ENCODE measurements at regions not wholly inside any gene's neighbourhood (a gene's known extent, or its start where the extent isn't known, plus 50 kb on each side); places are given as distances from the start of the nearest gene placed in this dataset.

- FAIRE-seq (no peak), DNase-seq (ENCODE audit: insufficient read length, low spot score) (no peak)
- TF ChIP-seq PAX5 (IDR thresholded peaks at IDR 0.05; ENCODE audit: insufficient read depth, low read length, severe bottlenecking) (no peak), POLR2AphosphoS5 (IDR thresholded peaks at IDR 0.05; ENCODE audit: low read depth, low read length) (no peak)
Measured at GRCh38 chr2:220941683-220942082, 630.4 kb downstream of the EPHA4 start.

- DNase-seq (ENCODE audit: insufficient read length, low spot score) (no peak), FAIRE-seq (no peak)
- TF ChIP-seq POLR2AphosphoS5 (IDR thresholded peaks at IDR 0.05; ENCODE audit: low read depth, low read length) (no peak), SPI1 (IDR thresholded peaks at IDR 0.05; ENCODE audit: low read depth, low read length) (no peak), POU2F2 (IDR thresholded peaks at IDR 0.05; ENCODE audit: low read depth, low read length) (no peak), PAX5 (IDR thresholded peaks at IDR 0.05; ENCODE audit: insufficient read depth, low read length, severe bottlenecking) (no peak), POLR2A (IDR thresholded peaks at IDR 0.05; ENCODE audit: low read depth, low read length) (no peak), TAF1 (IDR thresholded peaks at IDR 0.05; ENCODE audit: low read depth, low read length) (no peak)
Measured at GRCh38 chr2:220946552-220946951, 625.6 kb downstream of the EPHA4 start.

GRCh38 chr2:220948579-220948978, 623.5 kb downstream of the EPHA4 start:
- TF ChIP-seq POLR2AphosphoS5 (IDR thresholded peaks at IDR 0.05; ENCODE audit: low read depth, low read length), result no peak
- TF ChIP-seq SPI1 (IDR thresholded peaks at IDR 0.05; ENCODE audit: low read depth, low read length), result no peak
- no peak for TF ChIP-seq POU2F2 (IDR thresholded peaks at IDR 0.05; ENCODE audit: low read depth, low read length)
- TF ChIP-seq TAF1 (IDR thresholded peaks at IDR 0.05; ENCODE audit: low read depth, low read length), result no peak
- no peak for TF ChIP-seq POLR2A (IDR thresholded peaks at IDR 0.05; ENCODE audit: low read depth, low read length)
- TF ChIP-seq PAX5 (IDR thresholded peaks at IDR 0.05; ENCODE audit: insufficient read depth, low read length, severe bottlenecking), result no peak
- no peak for DNase-seq (ENCODE audit: insufficient read length, low spot score)
- no peak for FAIRE-seq

GRCh38 chr2:220949466-220949865, 622.6 kb downstream of the EPHA4 start:
- no peak for FAIRE-seq

GRCh38 chr2:220955776-220956175, 616.3 kb downstream of the EPHA4 start:
- TF ChIP-seq POLR2AphosphoS5 (IDR thresholded peaks at IDR 0.05; ENCODE audit: low read depth, low read length), result no peak
- FAIRE-seq (no peak), DNase-seq (ENCODE audit: insufficient read length, low spot score) (no peak)

More at GRCh38 chr2:220949466-220949865, 622.6 kb downstream of the EPHA4 start:
- DNase-seq (ENCODE audit: insufficient read length, low spot score), result no peak
- TF ChIP-seq SPI1 (IDR thresholded peaks at IDR 0.05; ENCODE audit: low read depth, low read length), result no peak
- TF ChIP-seq POU2F2 (IDR thresholded peaks at IDR 0.05; ENCODE audit: low read depth, low read length), result no peak
- no peak for TF ChIP-seq TAF1 (IDR thresholded peaks at IDR 0.05; ENCODE audit: low read depth, low read length)
- TF ChIP-seq PAX5 (IDR thresholded peaks at IDR 0.05; ENCODE audit: insufficient read depth, low read length, severe bottlenecking), result no peak
- no peak for TF ChIP-seq POLR2A (IDR thresholded peaks at IDR 0.05; ENCODE audit: low read depth, low read length)
- TF ChIP-seq POLR2AphosphoS5 (IDR thresholded peaks at IDR 0.05; ENCODE audit: low read depth, low read length), result no peak

GRCh38 chr2:220956429-220956828, 615.7 kb downstream of the EPHA4 start:
- FAIRE-seq (no peak), DNase-seq (ENCODE audit: insufficient read length, low spot score) (no peak)
- no peak for TF ChIP-seq POU2F2 (IDR thresholded peaks at IDR 0.05; ENCODE audit: low read depth, low read length)
- no peak for TF ChIP-seq PAX5 (IDR thresholded peaks at IDR 0.05; ENCODE audit: insufficient read depth, low read length, severe bottlenecking)
- TF ChIP-seq SPI1 (IDR thresholded peaks at IDR 0.05; ENCODE audit: low read depth, low read length), result no peak
- TF ChIP-seq TAF1 (IDR thresholded peaks at IDR 0.05; ENCODE audit: low read depth, low read length), result no peak
- TF ChIP-seq POLR2A (IDR thresholded peaks at IDR 0.05; ENCODE audit: low read depth, low read length), result no peak
- TF ChIP-seq POLR2AphosphoS5 (IDR thresholded peaks at IDR 0.05; ENCODE audit: low read depth, low read length), result no peak

- FAIRE-seq (no peak), DNase-seq (ENCODE audit: insufficient read length, low spot score) (no peak)
- TF ChIP-seq POU2F2 (IDR thresholded peaks at IDR 0.05; ENCODE audit: low read depth, low read length) (no peak), POLR2A (IDR thresholded peaks at IDR 0.05; ENCODE audit: low read depth, low read length) (no peak), POLR2AphosphoS5 (IDR thresholded peaks at IDR 0.05; ENCODE audit: low read depth, low read length) (no peak), TAF1 (IDR thresholded peaks at IDR 0.05; ENCODE audit: low read depth, low read length) (no peak), PAX5 (IDR thresholded peaks at IDR 0.05; ENCODE audit: insufficient read depth, low read length, severe bottlenecking) (no peak), SPI1 (IDR thresholded peaks at IDR 0.05; ENCODE audit: low read depth, low read length) (no peak)
Measured at GRCh38 chr2:220959391-220959802, 612.7 kb downstream of the EPHA4 start.

- TF ChIP-seq POU2F2 (IDR thresholded peaks at IDR 0.05; ENCODE audit: low read depth, low read length), result no peak
- no peak for TF ChIP-seq SPI1 (IDR thresholded peaks at IDR 0.05; ENCODE audit: low read depth, low read length)
- no peak for FAIRE-seq
Measured at GRCh38 chr2:220961143-220961860, 610.8 kb downstream of the EPHA4 start.

GRCh38 chr2:220962556-220962955, 609.5 kb downstream of the EPHA4 start:
- no peak for TF ChIP-seq TAF1 (IDR thresholded peaks at IDR 0.05; ENCODE audit: low read depth, low read length)
- no peak for TF ChIP-seq PAX5 (IDR thresholded peaks at IDR 0.05; ENCODE audit: insufficient read depth, low read length, severe bottlenecking)
- no peak for TF ChIP-seq POLR2A (IDR thresholded peaks at IDR 0.05; ENCODE audit: low read depth, low read length)
- no peak for TF ChIP-seq POU2F2 (IDR thresholded peaks at IDR 0.05; ENCODE audit: low read depth, low read length)
- no peak for TF ChIP-seq SPI1 (IDR thresholded peaks at IDR 0.05; ENCODE audit: low read depth, low read length)
- no peak for TF ChIP-seq POLR2AphosphoS5 (IDR thresholded peaks at IDR 0.05; ENCODE audit: low read depth, low read length)
- FAIRE-seq (no peak), DNase-seq (ENCODE audit: insufficient read length, low spot score) (no peak)

More at GRCh38 chr2:220961143-220961860, 610.8 kb downstream of the EPHA4 start:
- DNase-seq (ENCODE audit: insufficient read length, low spot score), result no peak

- no peak for FAIRE-seq
- TF ChIP-seq TAF1 (IDR thresholded peaks at IDR 0.05; ENCODE audit: low read depth, low read length) (no peak), POLR2A (IDR thresholded peaks at IDR 0.05; ENCODE audit: low read depth, low read length) (no peak), POLR2AphosphoS5 (IDR thresholded peaks at IDR 0.05; ENCODE audit: low read depth, low read length) (no peak), SPI1 (IDR thresholded peaks at IDR 0.05; ENCODE audit: low read depth, low read length) (no peak), PAX5 (IDR thresholded peaks at IDR 0.05; ENCODE audit: insufficient read depth, low read length, severe bottlenecking) (no peak), POU2F2 (IDR thresholded peaks at IDR 0.05; ENCODE audit: low read depth, low read length) (no peak)
- DNase-seq (ENCODE audit: insufficient read length, low spot score), result no peak
Measured at GRCh38 chr2:220963076-220963475, 609.0 kb downstream of the EPHA4 start.
